PC-3 (cell line): ENCODE measurements at regions not wholly inside any gene's neighbourhood (a gene's known extent, or its start where the extent isn't known, plus 50 kb on each side); places are given as distances from the start of the nearest gene placed in this dataset.

ENCODE experiments used
- CTCF ChIP-seq: fragments of 300-600 bp; sonication (generic); conservative IDR thresholded peaks from 2 replicates; pipeline ENCODE4 v1.5.1; 2017; ENCODE audit warnings: antibody characterized with exemption, low read depth, mild to moderate bottlenecking, low read length
- EZH2 ChIP-seq: fragments of 300-600 bp; sonication (generic); IDR thresholded peaks from one replicate; pipeline ENCODE4 v1.6.1; 2017; ENCODE audit warnings: antibody characterized with exemption, mild to moderate bottlenecking, low read length; ENCODE audit not compliant: unreplicated experiment

- TF ChIP-seq CTCF = no peak
- no peak for TF ChIP-seq EZH2
These were observed 659.0 kb upstream of the NOVA1 start for GRCh38 chr14:27256805-27257204.
